ENCODE measurements at regions not wholly inside any gene's neighbourhood (a gene's known extent, or its start where the extent isn't known, plus 50 kb on each side); places are given as distances from the start of the nearest gene placed in this dataset.
"Not testable (repeated sequence)": the region's sequence is repeated elsewhere in the genome, so short reads cannot be mapped to it uniquely, and the experiment has no call there.

GRCh38 chr1:163999131-163999530 lies 559.9 kb upstream of the PBX1 start:
- CTCF ChIA-PET: no interaction called here
- TF ChIP-seq TARDBP (IDR thresholded peaks at IDR 0.05): no peak
- no peak for TF ChIP-seq LEF1 (IDR thresholded peaks at IDR 0.05; ENCODE audit: borderline replicate concordance)
- no peak for TF ChIP-seq FOXA1 (IDR thresholded peaks at IDR 0.05)
- no peak for TF ChIP-seq ARNT (IDR thresholded peaks at IDR 0.05)
- no peak for TF ChIP-seq SP1 (IDR thresholded peaks at IDR 0.05)
- no peak for TF ChIP-seq PKNOX1 (IDR thresholded peaks at IDR 0.05)
- no peak for TF ChIP-seq ELF4 (IDR thresholded peaks at IDR 0.05)
- no peak for TF ChIP-seq SUZ12 (IDR thresholded peaks at IDR 0.05)
- TF ChIP-seq HDGF (IDR thresholded peaks at IDR 0.05; ENCODE audit: borderline replicate concordance): no peak
- no peak for TF ChIP-seq FOXM1 (IDR thresholded peaks at IDR 0.05; ENCODE audit: borderline replicate concordance)
- TF ChIP-seq FOXK2 (IDR thresholded peaks at IDR 0.05): no peak
- no peak for TF ChIP-seq NFRKB (IDR thresholded peaks at IDR 0.05)
- no peak for TF ChIP-seq BHLHE40 (IDR thresholded peaks at IDR 0.05; ENCODE audit: borderline replicate concordance)
- no peak for TF ChIP-seq L3MBTL2 (conservative IDR thresholded peaks at IDR 0.05)
- TF ChIP-seq CTBP1 (IDR thresholded peaks at IDR 0.05; ENCODE audit: borderline replicate concordance): no peak
- TF ChIP-seq ZNF384 (IDR thresholded peaks at IDR 0.05): no peak
- no peak for DNase-seq (ENCODE audit: extremely low spot score)
- POLR2A ChIA-PET: no interaction called here

- DNase-seq (ENCODE audit: extremely low spot score); CTCF ChIA-PET; POLR2A ChIA-PET: not testable (repeated sequence)
Observed at GRCh38 chr1:164006186-164006585, 552.8 kb upstream of the PBX1 start.

- ChIA-PET POLR2A (no interaction called here), CTCF (no interaction called here)
- TF ChIP-seq HDGF (IDR thresholded peaks at IDR 0.05; ENCODE audit: borderline replicate concordance) (no peak), L3MBTL2 (conservative IDR thresholded peaks at IDR 0.05) (no peak), ARNT (IDR thresholded peaks at IDR 0.05) (no peak), ELF4 (IDR thresholded peaks at IDR 0.05) (no peak), FOXK2 (IDR thresholded peaks at IDR 0.05) (no peak), CTBP1 (IDR thresholded peaks at IDR 0.05; ENCODE audit: borderline replicate concordance) (no peak), SUZ12 (IDR thresholded peaks at IDR 0.05) (no peak), SP1 (IDR thresholded peaks at IDR 0.05) (no peak), ZNF384 (IDR thresholded peaks at IDR 0.05) (no peak), FOXM1 (IDR thresholded peaks at IDR 0.05; ENCODE audit: borderline replicate concordance) (no peak)
- no peak for DNase-seq (ENCODE audit: extremely low spot score)
Observed at GRCh38 chr1:164006621-164007020, 552.4 kb upstream of the PBX1 start.

- DNase-seq (ENCODE audit: extremely low spot score): no peak
- ChIA-PET POLR2A (no interaction called here), CTCF (no interaction called here)
- no peak for TF ChIP-seq FOXM1 (IDR thresholded peaks at IDR 0.05; ENCODE audit: borderline replicate concordance)
- no peak for TF ChIP-seq LEF1 (IDR thresholded peaks at IDR 0.05; ENCODE audit: borderline replicate concordance)
- TF ChIP-seq SP1 (IDR thresholded peaks at IDR 0.05): no peak
- no peak for TF ChIP-seq ZNF384 (IDR thresholded peaks at IDR 0.05)
- no peak for TF ChIP-seq FOXK2 (IDR thresholded peaks at IDR 0.05)
- TF ChIP-seq L3MBTL2 (conservative IDR thresholded peaks at IDR 0.05): no peak
- no peak for TF ChIP-seq ELF4 (IDR thresholded peaks at IDR 0.05)
- TF ChIP-seq HDGF (IDR thresholded peaks at IDR 0.05; ENCODE audit: borderline replicate concordance): no peak
- no peak for TF ChIP-seq NFRKB (IDR thresholded peaks at IDR 0.05)
- no peak for TF ChIP-seq TARDBP (IDR thresholded peaks at IDR 0.05)
- TF ChIP-seq PKNOX1 (IDR thresholded peaks at IDR 0.05): no peak
Observed at GRCh38 chr1:164017239-164017638, 541.7 kb upstream of the PBX1 start.

GRCh38 chr1:164020391-164020790 lies 538.6 kb upstream of the PBX1 start:
- no peak for DNase-seq (ENCODE audit: extremely low spot score)
- ChIA-PET CTCF (no interaction called here), POLR2A (no interaction called here)
- no peak for TF ChIP-seq HDGF (IDR thresholded peaks at IDR 0.05; ENCODE audit: borderline replicate concordance)
- no peak for TF ChIP-seq TARDBP (IDR thresholded peaks at IDR 0.05)
- no peak for TF ChIP-seq L3MBTL2 (conservative IDR thresholded peaks at IDR 0.05)
- no peak for TF ChIP-seq FOXK2 (IDR thresholded peaks at IDR 0.05)
- TF ChIP-seq FOXA1 (IDR thresholded peaks at IDR 0.05): no peak
- TF ChIP-seq ZNF384 (IDR thresholded peaks at IDR 0.05): no peak
- no peak for TF ChIP-seq SP1 (IDR thresholded peaks at IDR 0.05)
- no peak for TF ChIP-seq NFRKB (IDR thresholded peaks at IDR 0.05)
- no peak for TF ChIP-seq ELF4 (IDR thresholded peaks at IDR 0.05)
- no peak for TF ChIP-seq BHLHE40 (IDR thresholded peaks at IDR 0.05; ENCODE audit: borderline replicate concordance)

- no peak for DNase-seq (ENCODE audit: extremely low spot score)
- TF ChIP-seq PKNOX1 (IDR thresholded peaks at IDR 0.05) (no peak), SP1 (IDR thresholded peaks at IDR 0.05) (no peak), LEF1 (IDR thresholded peaks at IDR 0.05; ENCODE audit: borderline replicate concordance) (no peak), FOXA1 (IDR thresholded peaks at IDR 0.05) (no peak), CTBP1 (IDR thresholded peaks at IDR 0.05; ENCODE audit: borderline replicate concordance) (no peak)
- ChIA-PET POLR2A (no interaction called here), CTCF (no interaction called here)
Observed at GRCh38 chr1:164021813-164022212, 537.2 kb upstream of the PBX1 start.

GRCh38 chr1:164033782-164034181 lies 525.2 kb upstream of the PBX1 start:
- POLR2A ChIA-PET: no interaction called here
- TF ChIP-seq FOXA1 (IDR thresholded peaks at IDR 0.05) (no peak), LEF1 (IDR thresholded peaks at IDR 0.05; ENCODE audit: borderline replicate concordance) (no peak), ELF4 (IDR thresholded peaks at IDR 0.05) (no peak), CTBP1 (IDR thresholded peaks at IDR 0.05; ENCODE audit: borderline replicate concordance) (no peak), SUZ12 (IDR thresholded peaks at IDR 0.05) (no peak), L3MBTL2 (conservative IDR thresholded peaks at IDR 0.05) (no peak), ZNF384 (IDR thresholded peaks at IDR 0.05) (no peak), NFRKB (IDR thresholded peaks at IDR 0.05) (no peak), SP1 (IDR thresholded peaks at IDR 0.05) (no peak), PKNOX1 (IDR thresholded peaks at IDR 0.05) (no peak), HDGF (IDR thresholded peaks at IDR 0.05; ENCODE audit: borderline replicate concordance) (no peak), TARDBP (IDR thresholded peaks at IDR 0.05) (no peak), ARNT (IDR thresholded peaks at IDR 0.05) (no peak), FOXK2 (IDR thresholded peaks at IDR 0.05) (no peak), FOXM1 (IDR thresholded peaks at IDR 0.05; ENCODE audit: borderline replicate concordance) (no peak), BHLHE40 (IDR thresholded peaks at IDR 0.05; ENCODE audit: borderline replicate concordance) (no peak)
- CTCF ChIA-PET: no interaction called here
- DNase-seq (ENCODE audit: extremely low spot score): no peak
